ENCODE measurements at regions not wholly inside any gene's neighbourhood (a gene's known extent, or its start where the extent isn't known, plus 50 kb on each side); places are given as distances from the start of the nearest gene placed in this dataset.

DNA sequence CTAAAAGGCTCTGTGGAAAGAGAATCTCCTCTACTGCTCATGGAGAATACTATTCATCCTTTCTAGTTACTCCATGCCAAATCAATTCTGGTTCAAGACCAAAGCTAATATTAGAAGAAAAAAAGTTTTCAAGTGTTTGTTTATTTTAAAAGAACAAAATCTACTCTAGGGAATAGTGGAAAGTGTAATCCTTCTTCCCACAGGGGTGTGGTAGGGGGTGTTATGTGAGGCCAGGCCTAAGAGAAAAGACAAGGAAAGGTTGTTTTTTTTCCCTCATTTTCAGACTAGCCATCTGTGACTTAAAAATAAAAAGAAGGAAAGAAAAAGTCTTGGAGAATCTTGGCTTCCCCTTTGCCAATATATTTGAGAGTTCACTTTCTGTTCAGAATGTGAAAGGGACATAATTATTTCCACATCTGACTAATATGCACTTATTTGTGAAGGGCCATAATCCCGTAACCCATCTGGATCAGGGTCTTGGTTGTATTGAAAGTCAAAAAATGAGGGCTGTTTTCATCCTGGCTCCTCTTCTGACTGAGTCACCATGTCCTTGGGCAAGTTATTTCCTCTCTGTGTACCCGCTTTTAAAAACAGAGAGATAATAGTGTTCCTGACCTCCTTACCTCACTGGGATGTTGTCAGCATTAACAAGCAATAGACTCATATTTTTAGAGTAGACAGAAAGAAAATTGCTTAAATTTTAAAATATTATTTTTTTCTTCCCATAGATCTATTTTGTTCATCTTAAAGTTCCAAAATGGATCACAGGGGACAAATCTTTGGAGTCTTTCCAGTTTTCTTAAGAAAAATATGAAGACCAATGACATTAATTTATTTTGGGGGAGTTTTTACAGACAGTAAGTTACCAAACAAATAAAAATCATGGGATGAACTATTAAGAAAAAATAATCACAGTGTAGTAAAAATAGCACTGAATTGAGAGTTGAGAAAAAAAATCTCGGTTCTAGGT, 233.7 kb downstream of the IBTK start:
- peak; percentile 49 for DNase-seq

DNA sequence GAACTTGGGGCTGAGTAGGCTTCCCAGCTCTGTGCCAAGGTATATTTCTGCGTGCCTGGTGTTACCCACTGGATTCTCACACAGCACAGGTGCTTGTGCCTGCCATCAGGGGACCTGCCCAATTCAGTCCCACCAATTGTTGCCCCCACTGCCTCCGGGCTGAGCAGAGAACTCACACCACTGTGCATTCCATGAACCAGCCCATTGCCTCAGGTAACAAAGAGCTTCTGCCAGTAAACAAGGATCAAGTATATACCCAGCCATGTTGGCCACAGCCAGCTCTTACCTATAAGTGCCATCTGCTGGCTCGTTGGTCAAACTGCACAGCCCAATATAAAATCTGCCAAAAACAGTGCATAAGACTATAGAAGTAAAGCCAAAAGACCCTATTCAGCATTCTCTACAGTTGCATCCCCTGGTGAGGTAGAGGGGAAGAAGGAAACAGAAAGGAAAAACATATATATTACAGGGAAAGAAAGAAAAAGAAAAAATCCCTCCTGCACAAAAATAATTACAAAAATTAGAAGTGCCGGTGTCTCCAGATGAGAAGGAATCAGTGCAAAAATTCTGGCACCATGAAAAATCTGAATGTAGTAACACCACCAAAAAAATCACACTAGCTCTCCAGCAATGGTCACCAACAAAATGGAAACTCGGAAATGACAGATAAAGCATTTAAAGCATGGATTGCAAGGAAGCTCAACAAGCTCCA, 241.4 kb downstream of the IBTK start:
- peak; percentile 54 for DNase-seq

DNA sequence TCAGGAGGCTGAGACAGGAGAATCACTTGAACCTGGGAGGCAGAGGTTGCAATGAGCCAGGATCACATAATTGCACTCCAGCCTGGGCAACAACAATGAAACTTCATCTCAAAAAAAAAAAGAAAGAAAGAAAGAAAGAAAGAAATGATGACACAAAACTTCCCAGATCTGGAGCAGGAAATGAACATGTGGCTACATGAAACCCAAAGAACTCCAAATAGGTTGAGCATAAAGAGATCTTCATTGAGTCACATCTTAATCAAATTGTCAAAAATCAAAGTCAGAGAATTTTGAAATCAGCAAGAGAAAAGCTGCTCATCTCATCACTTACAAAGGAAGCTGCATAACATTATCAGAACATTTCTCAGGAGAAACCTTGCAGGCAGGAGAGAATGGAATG, 247.0 kb downstream of the IBTK start:
- DNase-seq: no peak

DNA sequence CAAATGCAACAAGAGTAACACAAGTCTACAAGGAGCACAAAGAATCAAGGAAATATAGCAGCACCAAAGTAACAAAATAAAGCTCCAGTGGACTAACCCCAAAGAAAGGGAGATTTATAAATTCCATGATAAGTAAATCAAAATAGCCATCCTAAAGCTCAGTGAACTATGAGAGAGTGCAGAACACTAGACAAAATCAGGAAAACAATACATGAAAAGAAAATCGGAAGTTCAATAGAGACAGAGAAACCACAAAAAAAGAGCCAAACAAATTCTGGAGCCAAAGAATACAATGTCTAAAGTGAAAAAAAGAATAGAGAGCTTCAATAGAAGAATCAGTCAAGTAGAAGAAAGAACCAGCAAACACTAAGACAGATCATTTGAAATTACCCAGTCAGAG, 247.3 kb upstream of the TENT5A start:
- no peak for DNase-seq

DNA sequence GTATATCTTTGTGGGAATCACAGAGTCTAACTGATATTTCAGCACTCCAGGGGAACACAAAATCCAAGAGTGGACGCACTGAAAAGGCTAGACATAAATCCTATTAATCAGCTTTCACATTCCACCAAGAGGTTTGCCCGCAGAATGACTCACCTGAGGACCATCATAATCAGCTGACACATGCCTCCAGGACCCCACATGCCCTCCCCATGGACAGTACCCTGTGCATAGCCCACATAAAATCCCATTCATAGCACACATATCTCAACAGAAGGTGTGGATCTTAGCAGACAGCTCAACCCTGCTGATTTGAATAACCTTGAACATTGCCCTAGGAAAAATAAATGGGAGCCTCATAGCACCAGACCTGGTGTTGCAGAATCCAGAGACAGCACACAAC, 246.8 kb upstream of the TENT5A start:
- DNase-seq: no peak

DNA sequence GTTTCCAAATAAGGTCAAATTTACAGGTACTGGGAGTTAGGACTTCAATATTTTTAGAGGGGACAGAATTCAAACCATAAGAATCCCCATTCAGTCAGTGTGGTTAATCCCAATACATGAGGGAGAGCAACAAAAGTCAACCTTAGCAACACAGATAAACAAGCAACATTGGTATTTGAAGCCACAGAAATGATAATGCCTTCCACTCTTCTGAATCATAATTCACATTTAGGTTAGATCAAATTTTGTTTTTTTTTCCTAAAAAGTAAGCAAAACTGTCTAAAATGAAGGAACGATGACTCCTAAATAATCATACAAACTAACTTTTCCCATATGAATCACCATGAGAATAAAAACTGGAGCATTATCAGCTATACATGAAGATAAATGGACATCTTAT, 246.0 kb upstream of the TENT5A start:
- DNase-seq: peak; percentile 78

DNA sequence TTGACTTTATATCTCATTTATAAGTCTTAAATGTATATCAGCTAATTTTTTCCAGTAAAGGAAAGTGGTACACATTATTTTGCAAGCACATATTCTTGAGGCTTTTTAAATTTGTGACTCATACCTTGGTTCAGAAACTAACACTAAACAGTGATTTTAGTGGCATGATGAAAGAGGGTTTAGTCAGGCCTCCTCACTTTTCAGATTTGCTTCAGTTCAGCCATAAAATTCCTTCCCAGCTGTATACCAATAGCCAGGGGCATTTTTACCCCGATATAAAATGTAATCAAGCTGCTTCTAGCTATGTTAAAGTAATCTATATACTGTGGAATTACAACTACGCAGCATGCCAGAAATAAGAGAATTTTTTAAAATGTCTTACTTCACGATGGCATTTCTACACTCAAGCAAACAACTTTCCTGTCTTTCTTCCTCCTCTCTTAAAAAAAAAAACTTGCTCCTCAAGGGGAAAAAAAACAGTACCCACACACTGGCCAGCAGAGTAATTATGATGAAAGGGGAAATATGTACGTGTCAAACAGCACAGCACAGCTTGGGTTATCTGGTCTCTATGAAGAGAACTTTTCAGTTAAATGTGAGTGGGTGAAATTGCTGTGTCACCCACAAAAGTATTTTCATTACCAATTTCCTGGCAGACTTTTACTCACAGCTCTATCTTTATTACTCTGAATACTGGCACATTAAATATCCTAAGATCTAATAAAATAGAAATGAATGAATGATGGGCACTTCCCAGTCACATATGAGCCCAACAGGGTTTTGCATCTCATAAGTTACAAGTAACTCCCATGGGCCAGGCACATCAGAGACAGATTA, 244.8 kb upstream of the TENT5A start:
- peak; percentile 91 for DNase-seq

DNA sequence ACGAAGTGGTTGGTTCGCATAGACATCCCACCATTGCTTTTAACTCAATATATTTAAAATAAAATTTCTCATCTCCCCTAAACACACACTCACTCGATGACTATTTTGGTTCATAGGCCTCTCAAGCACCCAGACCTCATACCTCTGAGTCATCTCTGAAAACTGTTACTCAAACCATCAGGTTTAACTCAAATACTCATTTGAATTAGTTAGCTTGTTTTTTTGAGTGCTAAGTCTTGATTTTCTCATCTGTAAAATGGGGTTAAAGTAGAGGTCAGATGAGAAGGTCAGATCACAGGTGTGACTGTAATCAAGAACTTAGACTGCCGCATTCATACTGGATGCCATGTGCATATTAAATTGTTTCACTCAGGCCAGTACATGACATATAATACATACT, 243.9 kb upstream of the TENT5A start:
- peak; percentile 90 for DNase-seq

DNA sequence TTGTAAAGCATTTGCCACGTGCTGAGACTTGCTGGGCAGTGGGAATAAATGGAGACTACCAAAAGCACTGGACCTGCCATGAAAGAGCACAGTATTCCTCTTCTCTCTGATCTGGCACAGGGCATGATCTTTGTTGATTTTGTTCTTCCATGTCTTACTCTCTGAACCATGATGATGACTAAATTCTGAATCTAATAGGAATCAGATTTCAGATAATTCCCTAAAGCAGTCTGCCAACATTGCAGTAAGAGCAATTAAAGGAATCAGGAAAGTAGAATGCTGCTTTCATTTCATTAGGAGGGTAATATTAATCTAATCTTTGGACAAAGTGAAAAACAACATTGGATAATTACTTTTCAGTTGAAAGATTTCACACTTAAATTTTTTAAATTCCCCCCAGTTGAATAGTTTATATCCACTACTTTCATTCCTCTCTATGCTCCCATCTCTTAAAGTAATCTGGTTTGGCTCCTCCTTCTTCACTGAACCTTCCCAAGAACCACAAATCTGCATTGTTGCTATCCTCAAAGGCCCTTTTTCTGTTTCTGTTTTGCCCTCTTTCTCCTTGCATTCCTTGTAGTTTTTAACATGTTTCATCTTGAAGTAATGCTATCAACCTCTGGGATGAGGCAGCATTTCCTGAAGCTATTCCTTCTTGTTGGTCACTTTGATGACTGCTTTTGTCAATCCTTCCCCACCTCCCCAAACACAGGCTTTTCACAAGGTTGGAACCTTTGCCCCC, 243.2 kb upstream of the TENT5A start:
- peak; percentile 70 for DNase-seq

DNA sequence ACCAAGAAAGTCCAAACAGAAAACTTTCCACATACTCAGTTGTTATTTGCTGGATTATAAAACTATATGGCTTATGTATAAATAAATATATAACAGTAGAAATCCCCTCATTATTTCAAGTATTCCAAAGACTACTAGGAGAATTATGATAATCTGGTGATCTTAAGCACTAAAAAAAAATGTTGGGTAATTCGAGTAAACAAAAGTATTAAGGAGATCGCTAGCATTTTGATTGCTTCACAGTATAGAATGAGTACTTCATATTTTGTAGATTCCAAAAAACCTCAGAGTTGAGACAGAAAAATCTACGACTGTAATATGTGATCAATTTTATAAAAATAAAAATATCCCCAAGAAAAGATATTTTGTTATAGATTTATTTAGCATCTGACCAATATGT, 236.4 kb upstream of the TENT5A start:
- DNase-seq: no peak

DNA sequence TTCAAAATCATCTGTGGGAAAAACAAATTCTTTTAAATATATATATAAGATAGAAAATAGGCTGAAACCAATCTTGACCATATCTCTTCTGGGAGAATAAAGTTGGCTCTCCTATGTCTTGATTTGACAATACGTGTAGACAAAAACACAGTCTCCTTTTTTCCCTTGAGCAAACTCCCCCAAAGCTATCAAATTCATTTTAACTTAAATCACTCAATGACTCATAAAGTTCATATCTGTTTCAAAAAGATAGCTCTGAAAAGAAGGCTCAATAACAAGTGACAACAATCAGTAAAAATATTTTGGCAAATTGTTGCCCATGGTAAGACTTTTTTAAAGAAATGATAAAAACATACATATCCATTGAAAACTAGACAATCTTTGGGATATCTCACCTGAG, 236.0 kb upstream of the TENT5A start:
- no peak for DNase-seq

DNA sequence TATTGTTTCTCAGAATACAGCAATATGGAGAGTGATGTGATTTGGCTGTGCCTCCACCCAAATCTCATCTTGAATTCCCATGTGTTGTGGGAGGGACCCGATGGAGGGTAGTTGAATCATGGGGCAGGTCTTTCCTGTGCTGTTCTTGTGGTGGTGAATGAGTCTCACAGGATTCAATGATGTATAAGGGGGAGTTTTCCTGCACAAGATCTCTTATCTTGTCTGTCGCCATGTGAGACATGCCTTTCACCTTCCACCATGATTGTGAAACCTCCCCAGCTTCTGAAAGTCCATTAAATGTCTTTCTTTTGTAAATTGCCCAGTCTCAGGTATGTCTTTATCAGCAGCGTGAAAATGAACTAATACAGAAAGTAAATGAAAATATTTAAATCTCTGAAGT, 234.8 kb upstream of the TENT5A start:
- no peak for DNase-seq

DNA sequence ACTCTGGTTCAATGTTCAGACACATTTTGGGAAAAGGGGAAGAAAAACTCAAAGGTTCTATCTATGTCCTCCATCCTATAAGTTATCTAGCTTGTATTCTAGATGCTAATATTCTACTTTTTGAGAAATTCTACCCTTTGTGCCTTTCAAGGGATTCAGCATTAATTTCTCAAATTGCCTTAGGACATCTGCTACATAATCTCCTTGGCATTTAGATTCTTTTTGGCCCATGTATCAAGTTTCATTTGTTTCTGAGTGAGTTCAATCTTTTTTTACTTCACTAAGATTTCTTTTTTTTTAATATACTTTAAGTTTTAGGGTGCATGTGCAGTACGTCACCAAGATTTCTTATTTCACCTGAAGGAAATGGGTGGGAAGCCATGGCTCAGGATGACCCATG, 232.7 kb upstream of the TENT5A start:
- no peak for DNase-seq

DNA sequence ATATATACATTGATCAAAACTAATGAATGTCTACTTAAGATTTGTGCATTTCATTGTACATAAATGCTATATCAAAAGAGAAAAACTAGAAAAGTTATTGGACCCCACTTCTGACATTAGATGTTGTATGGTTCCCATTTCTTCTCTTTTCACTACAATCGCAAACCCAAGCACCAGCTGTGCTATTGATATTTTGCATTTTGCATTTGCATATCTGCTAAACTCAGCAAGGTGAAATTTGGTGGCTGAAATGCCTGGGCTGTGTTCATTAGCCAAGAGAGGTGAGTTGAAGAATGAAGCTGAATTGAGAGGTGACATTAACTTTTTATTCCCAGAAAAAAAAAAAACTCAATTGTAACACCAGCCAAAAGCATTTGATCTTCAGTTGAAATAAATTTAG, 232.1 kb upstream of the TENT5A start:
- DNase-seq: no peak

DNA sequence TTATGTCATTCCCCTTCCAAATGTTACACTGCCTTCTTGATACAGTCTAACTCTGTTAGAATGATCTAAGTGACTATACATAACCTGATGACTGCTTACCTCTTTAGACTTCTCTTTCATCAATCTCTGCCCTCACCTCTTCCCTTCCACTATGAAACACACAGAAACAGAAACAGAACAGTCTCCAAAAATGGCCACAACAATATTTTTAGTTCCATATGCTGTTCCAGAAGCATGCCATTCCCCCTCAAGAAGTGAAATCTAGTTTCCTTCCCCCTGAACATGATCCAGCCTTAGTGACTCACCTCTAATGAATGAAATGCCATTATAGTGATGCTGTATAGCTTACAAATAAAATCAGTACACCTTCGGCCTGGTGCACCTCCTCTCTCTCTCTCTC, 229.3 kb upstream of the TENT5A start:
- peak; percentile 88 for DNase-seq

DNA sequence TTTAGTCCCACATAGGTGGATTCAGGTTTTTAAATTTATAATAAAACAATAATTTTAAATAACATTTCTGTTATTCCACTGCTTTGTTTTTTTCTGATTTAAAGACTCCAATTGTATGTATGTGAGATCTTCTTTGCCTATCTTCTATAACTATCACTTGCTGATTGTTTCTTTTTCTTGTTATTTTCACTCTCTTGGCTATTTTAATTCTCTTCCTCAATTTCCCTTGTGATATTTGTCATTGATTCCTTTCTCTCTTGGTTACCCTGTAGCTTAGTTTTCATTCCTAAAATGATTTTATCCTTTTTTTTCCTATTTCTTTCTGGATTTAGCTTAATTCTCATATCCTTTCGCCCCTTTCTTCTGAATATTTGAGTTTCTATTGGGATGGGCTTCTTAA, 227.3 kb upstream of the TENT5A start:
- no peak for DNase-seq

DNA sequence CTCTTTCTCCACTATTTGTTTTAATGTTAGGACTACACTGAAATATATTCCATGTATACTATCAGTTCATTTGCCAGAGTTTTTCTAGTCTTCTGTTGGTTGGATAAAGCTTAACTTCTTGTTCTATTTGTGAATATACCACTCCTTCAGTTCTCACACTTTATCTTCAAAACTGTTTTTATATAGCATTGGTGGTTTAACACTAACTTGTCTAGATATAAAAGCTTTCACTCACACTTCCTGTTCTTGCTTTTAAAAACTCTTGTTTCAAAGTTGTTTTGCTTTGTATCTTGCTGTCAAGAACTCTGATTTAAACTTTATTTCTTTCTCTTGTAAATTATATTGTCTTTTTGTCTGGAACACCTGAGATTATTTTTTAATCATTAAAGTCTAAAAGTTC, 226.8 kb upstream of the TENT5A start:
- no peak for DNase-seq

DNA sequence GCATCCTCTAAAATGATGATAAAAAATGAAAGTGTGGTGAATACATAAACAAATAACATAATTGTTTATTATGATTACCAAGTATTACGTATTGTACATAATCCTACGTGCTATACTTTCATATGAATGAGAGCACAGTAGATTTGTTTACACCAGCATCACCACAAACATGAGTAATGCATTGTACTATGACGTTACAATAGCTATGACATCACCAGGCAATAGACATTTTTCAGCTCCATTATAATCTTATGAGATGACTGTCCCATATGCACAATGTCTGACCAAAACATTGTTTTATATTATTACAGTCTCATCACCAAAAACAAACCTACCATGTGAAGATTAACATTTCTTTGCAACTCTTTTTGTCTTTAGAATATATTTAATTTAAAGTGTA, 225.7 kb upstream of the TENT5A start:
- peak; percentile 8 for DNase-seq

DNA sequence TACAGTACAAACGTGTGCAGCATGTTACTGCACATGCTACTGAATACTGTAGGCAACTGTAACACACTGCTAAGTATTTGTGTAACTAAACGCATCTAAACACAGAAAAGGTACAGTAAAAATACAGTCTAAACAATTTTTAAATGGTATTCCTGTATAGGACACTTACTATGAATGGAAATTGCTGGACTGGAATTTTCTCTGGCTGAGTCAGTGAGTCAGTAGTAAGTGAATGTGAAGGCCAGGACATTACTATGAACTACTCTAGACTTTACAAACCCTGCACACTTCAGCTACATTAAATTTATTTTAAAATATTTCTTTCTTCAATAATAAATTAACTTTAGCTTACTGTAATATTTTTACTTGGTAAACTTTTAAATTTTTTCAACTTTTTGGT, 225.0 kb upstream of the TENT5A start:
- peak; percentile 40 for DNase-seq

DNA sequence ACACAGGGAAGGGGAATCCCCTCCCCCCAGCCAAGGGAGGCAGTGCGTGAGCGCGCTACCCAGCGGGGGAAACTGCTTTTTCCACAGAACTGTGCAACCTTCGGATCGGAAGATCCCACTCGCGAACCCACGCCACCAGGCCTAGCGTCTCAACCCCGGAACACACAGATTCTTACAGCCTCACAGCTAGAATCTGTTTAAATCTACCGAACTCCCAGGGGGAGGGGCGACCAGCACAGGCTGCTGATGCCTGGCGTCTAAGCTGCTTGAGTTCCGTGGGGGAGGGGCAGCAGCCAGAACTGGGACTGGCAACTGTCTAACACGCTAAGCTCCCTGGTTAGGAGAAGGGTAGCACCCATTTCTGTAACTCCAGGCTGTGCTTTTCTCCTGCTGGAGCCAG, 217.3 kb upstream of the TENT5A start:
- no peak for DNase-seq

DNA sequence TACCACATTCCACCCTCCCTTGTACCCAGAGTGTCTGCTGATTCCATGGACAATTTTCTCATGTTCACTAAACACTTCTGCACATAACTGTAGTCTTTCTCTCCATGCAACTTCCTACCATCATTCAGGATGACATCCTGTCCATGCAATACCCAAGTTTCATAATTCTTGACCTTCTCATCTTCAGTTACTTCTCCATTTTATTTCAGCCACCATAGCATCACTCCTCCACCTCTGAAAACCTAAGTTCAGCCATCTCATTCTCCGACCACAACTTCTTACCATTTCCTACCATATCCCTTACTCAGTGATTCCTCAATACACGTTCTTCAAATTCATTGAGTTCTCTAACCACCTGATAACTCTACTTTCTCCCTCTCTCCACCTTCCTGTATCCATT, 216.5 kb upstream of the TENT5A start:
- DNase-seq: no peak

DNA sequence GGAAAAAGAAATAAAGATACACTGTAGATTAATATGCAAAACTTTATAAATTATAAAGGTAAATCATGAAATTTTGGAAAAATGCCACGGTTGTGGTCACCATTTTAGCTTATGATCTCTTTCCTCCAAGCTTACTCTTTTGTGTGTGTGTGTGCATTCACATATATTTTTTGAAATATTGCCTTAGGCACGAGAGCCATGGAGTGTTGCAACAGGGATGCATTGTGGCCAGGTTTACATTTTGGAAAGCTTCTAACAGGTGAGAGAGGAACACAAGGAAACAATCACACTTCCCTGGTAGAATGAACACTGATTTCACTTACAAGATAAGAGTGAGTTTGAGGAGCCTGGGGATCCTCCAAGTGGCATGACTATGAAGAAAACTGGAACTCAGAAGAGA, 214.5 kb upstream of the TENT5A start:
- DNase-seq: no peak

DNA sequence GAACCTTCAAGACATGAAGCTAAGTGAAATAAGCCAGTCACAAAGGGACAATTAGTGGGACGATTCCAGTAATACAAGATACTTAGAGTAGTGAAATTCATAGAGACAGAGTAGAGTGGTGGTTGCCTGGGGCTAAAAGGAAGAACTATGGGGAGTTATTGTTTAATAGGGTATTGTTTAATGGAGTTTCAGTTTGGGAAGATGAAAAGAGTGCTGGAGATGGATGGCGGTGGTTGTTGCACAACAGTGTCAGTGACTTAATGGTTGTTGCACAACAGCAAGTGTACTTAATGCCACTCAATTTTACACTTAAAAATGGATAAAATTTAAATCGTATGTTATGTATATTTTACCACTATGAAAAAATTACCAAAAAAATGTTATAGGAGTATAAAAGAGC, 209.7 kb upstream of the TENT5A start:
- no peak for DNase-seq

All from fibroblast of skin of right quadriceps (primary cell).